Left forelimb (tissue), 1 donor: ENCODE measurements at regions not wholly inside any gene's neighbourhood (a gene's known extent, or its start where the extent isn't known, plus 50 kb on each side); places are given as distances from the start of the nearest gene placed in this dataset.

Experiments used
- DNase-seq: peaks from one replicate; pipeline ENCODE4 v3.0.0-alpha.2; 2018; ENCODE audit warnings: low spot score

- DNase-seq, result no peak
Observed at GRCh38 chr10:126847666-126848065, 57.6 kb upstream of the DOCK1 start.

DNA sequence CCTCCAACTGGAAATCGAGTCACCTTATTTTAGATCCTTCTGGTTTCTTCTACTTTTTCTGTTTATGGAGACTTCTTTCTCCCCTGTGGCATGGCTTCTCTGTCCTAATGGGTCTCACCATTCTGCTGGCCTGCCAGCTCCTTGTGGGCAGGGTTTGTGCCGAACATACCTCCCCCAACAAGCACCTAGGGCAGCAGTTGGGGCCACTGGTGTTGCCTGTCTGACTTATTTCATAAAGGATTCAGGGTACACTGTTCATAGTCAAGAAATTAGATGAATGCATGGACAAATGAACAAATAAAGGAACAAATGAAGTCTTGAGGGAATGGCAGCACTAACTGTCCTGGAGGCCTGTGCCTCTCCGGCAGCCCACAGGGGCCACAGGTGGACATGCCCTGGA, 55.6 kb upstream of the DOCK1 start:
- DNase-seq, result no peak

DNA sequence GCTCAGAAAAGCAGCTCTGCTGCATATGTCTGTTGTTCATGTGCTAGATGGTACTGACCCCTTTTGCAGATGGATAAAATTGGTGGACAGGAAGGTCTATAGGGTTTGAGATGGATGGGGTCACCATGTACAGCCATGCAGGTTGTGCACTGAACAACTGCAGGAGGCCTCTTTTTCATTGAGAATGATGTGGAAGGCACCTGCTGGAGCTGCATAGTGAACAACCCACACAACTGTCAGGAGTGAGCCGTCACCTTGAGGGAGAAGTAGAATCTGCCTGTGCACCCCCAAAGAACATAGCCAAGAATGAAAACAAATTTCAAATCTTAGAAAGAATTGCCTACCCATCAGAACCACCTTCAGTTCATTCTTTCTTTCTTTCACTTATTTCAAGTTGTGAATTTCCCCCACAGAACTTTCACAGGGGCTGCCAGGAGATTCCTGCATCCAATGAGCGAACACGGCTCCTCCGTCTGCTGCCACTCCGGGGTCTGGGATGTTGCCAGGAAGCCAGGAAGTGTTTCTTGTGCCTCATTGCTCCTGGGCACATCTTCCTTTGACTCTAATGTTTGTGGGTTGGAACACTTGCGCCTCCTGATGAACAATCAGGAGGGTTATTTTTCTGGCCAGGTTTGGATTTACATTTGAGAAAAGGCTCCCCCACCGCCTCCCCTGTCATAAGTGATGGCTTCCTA, 53.7 kb upstream of the DOCK1 start:
- peak; percentile 15 for DNase-seq

DNA sequence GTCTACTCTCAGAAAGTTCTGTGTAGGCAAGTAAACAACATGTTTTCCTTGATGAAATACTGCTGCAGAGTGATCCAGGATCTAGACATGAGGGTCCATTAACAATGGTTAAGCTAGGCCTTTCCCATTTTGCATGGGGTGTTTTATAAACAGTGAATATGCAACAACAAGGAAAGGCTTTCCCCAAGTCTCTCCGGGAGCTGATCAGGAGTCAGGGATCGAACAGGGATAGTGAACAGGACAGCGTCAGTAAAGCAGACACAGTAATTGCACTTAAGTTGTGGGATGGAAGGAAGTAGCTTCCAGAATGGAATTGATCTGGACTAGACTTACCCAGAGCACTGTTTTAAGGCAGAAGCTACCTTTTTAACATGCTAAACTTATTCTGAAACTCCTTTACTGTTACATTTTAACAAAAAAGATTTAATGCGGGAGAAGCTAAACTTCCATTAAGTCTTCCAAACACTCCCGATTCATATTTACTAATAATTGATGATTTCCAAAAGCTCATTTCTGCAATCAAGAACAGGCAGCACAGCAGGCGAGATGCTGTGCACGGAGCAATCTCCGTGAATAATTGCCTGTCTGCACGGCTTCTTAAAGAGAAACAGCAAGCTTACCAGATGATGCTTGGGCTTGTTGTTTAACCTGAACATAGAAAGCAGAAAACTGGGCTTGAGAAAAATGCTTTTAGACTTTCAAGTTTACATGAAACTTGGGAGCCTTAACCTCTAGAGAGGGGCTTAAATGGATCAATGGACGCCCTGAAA, 50.3 kb upstream of the DOCK1 start:
- peak; percentile 20 for DNase-seq
